ENCODE measurements at regions not wholly inside any gene's neighbourhood (a gene's known extent, or its start where the extent isn't known, plus 50 kb on each side); places are given as distances from the start of the nearest gene placed in this dataset.
"Not testable (repeated sequence)": the region's sequence is repeated elsewhere in the genome, so short reads cannot be mapped to it uniquely, and the experiment has no call there.

- no peak for DNase-seq
Measured at GRCh38 chr10:65735382-65735781, 1190.5 kb upstream of the LRRTM3 start.

- DNase-seq = no peak
Measured at GRCh38 chr10:65742906-65743305, 1182.9 kb upstream of the LRRTM3 start.

GRCh38 chr10:65751218-65751617 is 1174.6 kb upstream of the LRRTM3 start:
- DNase-seq = no peak

- no peak for DNase-seq
Measured at GRCh38 chr10:65751896-65752295, 1173.9 kb upstream of the LRRTM3 start.

- no peak for DNase-seq
Measured at GRCh38 chr10:65753532-65753931, 1172.3 kb upstream of the LRRTM3 start.

GRCh38 chr10:65754112-65754511 is 1171.7 kb upstream of the LRRTM3 start:
- DNase-seq = no peak

- no peak for DNase-seq
Measured at GRCh38 chr10:65762311-65762710, 1163.5 kb upstream of the LRRTM3 start.

- no peak for DNase-seq
Measured at GRCh38 chr10:65765006-65765541, 1160.8 kb upstream of the LRRTM3 start.

- no peak for DNase-seq
Measured at GRCh38 chr10:65769828-65770227, 1156.0 kb upstream of the LRRTM3 start.

- no peak for DNase-seq
Measured at GRCh38 chr10:65778753-65779152, 1147.1 kb upstream of the LRRTM3 start.

GRCh38 chr10:65779985-65780384 is 1145.9 kb upstream of the LRRTM3 start:
- DNase-seq = no peak

GRCh38 chr10:65786279-65786678 is 1139.6 kb upstream of the LRRTM3 start:
- DNase-seq = no peak

- no peak for DNase-seq
Measured at GRCh38 chr10:65787571-65787970, 1138.3 kb upstream of the LRRTM3 start.

GRCh38 chr10:65788271-65788670 is 1137.6 kb upstream of the LRRTM3 start:
- no peak for DNase-seq

- no peak for DNase-seq
Measured at GRCh38 chr10:65791979-65792378, 1133.9 kb upstream of the LRRTM3 start.

- DNase-seq = no peak
Measured at GRCh38 chr10:65793738-65794425, 1132.0 kb upstream of the LRRTM3 start.

- not testable (repeated sequence) for DNase-seq
Measured at GRCh38 chr10:65794861-65795260, 1131.0 kb upstream of the LRRTM3 start.

- no peak for DNase-seq
Measured at GRCh38 chr10:65796472-65796871, 1129.4 kb upstream of the LRRTM3 start.

- no peak for DNase-seq
Measured at GRCh38 chr10:65798133-65798532, 1127.7 kb upstream of the LRRTM3 start.

GRCh38 chr10:65802391-65802790 is 1123.4 kb upstream of the LRRTM3 start:
- no peak for DNase-seq

GRCh38 chr10:65805511-65805910 is 1120.3 kb upstream of the LRRTM3 start:
- DNase-seq = no peak

GRCh38 chr10:65805993-65806392 is 1119.8 kb upstream of the LRRTM3 start:
- no peak for DNase-seq

GRCh38 chr10:65808687-65809333 is 1117.0 kb upstream of the LRRTM3 start:
- no peak for DNase-seq

GRCh38 chr10:65811931-65812525 is 1113.8 kb upstream of the LRRTM3 start:
- no peak for DNase-seq

All from central memory CD4-positive, alpha-beta T cell (primary cell).